ENCODE measurements at regions not wholly inside any gene's neighbourhood (a gene's known extent, or its start where the extent isn't known, plus 50 kb on each side); places are given as distances from the start of the nearest gene placed in this dataset.

- no peak for TF ChIP-seq POLR2A (IDR thresholded peaks at IDR 0.05)
- no peak for TF ChIP-seq POLR2AphosphoS5 (IDR thresholded peaks at IDR 0.05; ENCODE audit: insufficient read depth in 1 of 2, low read depth in 1 of 2)
- TF ChIP-seq CTCF (IDR thresholded peaks at IDR 0.05) = no peak
Observed at GRCh38 chr20:41960166-41960565, 342.0 kb upstream of the CHD6 start.

Measured in vagina (tissue), 2 donors.